NCI-H345 (cell line): ENCODE measurements at regions not wholly inside any gene's neighbourhood (a gene's known extent, or its start where the extent isn't known, plus 50 kb on each side); places are given as distances from the start of the nearest gene placed in this dataset.
"Not testable (repeated sequence)": the region's sequence is repeated elsewhere in the genome, so short reads cannot be mapped to it uniquely, and the experiment has no call there.

Experiments
- DNase-seq: peaks from one replicate; lab custom pipeline; 2025; lab: John Stamatoyannopoulos, UW

- DNase-seq: no peak
These were observed 149.4 kb upstream of the CHST15 start for GRCh38 chr10:124242791-124243190.

GRCh38 chr10:124242365-124242764 lies 149.0 kb upstream of the CHST15 start:
- no peak for DNase-seq

- not testable (repeated sequence) for DNase-seq
These were observed 148.1 kb upstream of the CHST15 start for GRCh38 chr10:124241510-124241909.

- DNase-seq: peak; percentile 21
These were observed 147.5 kb upstream of the CHST15 start for GRCh38 chr10:124240839-124241291.

GRCh38 chr10:124239696-124240095 lies 146.3 kb upstream of the CHST15 start:
- DNase-seq: no peak

- DNase-seq: no peak
These were observed 145.7 kb upstream of the CHST15 start for GRCh38 chr10:124239134-124239533.

GRCh38 chr10:124238367-124238766 lies 145.0 kb upstream of the CHST15 start:
- no peak for DNase-seq

GRCh38 chr10:124237282-124237961 lies 144.0 kb upstream of the CHST15 start:
- no peak for DNase-seq

GRCh38 chr10:124236816-124237215 lies 143.4 kb upstream of the CHST15 start:
- no peak for DNase-seq

- DNase-seq: no peak
These were observed 142.7 kb upstream of the CHST15 start for GRCh38 chr10:124236136-124236535.

GRCh38 chr10:124235232-124235631 lies 141.8 kb upstream of the CHST15 start:
- DNase-seq: no peak

- no peak for DNase-seq
These were observed 140.2 kb upstream of the CHST15 start for GRCh38 chr10:124233546-124234138.

- no peak for DNase-seq
These were observed 139.5 kb upstream of the CHST15 start for GRCh38 chr10:124232686-124233545.

- no peak for DNase-seq
These were observed 138.1 kb upstream of the CHST15 start for GRCh38 chr10:124231168-124232155.

GRCh38 chr10:124230635-124231167 lies 137.3 kb upstream of the CHST15 start:
- DNase-seq: no peak

GRCh38 chr10:124229989-124230634 lies 136.7 kb upstream of the CHST15 start:
- no peak for DNase-seq

- DNase-seq: no peak
These were observed 136.0 kb upstream of the CHST15 start for GRCh38 chr10:124229201-124229988.

- DNase-seq: no peak
These were observed 135.1 kb upstream of the CHST15 start for GRCh38 chr10:124228471-124228870.

- no peak for DNase-seq
These were observed 134.6 kb upstream of the CHST15 start for GRCh38 chr10:124227988-124228387.
